DOHH2 (cell line): ENCODE measurements at regions not wholly inside any gene's neighbourhood (a gene's known extent, or its start where the extent isn't known, plus 50 kb on each side); places are given as distances from the start of the nearest gene placed in this dataset.

Source experiments
- H3F3A ChIP-seq: fragments of 200-600 bp; sonication (generic), shearing (Covaris generic); 2 replicates; pipeline ENCODE4 v1.6.0; 2016; ENCODE audit warnings: antibody characterized with exemption, mild to moderate bottlenecking; ENCODE audit not compliant: control insufficient read depth, insufficient read depth
- H3K27ac ChIP-seq: fragments of 200-600 bp; sonication (generic); 2 replicates; pipeline ENCODE4 v1.5.1; 2014; ENCODE audit warnings: low read depth, mild to moderate bottlenecking, low read length, moderate library complexity
- H3K27me3 ChIP-seq: fragments of 200-600 bp; sonication (generic); 2 replicates; pipeline ENCODE4 v1.6.1; 2014; ENCODE audit warnings: mild to moderate bottlenecking, low read length, mixed read lengths; ENCODE audit not compliant: control insufficient read depth
- H3K36me3 ChIP-seq: fragments of 200-600 bp; sonication (generic); 2 replicates; pipeline ENCODE4 v1.6.1; 2014; ENCODE audit warnings: mild to moderate bottlenecking, low read length, moderate library complexity, mixed read lengths; ENCODE audit not compliant: control insufficient read depth
- H3K4me1 ChIP-seq: fragments of 200-600 bp; sonication (generic); 2 replicates; pipeline ENCODE4 v1.6.1; 2014; ENCODE audit warnings: mild to moderate bottlenecking, low read length, mixed read lengths; ENCODE audit not compliant: control insufficient read depth
- H3K4me2 ChIP-seq: fragments of 200-600 bp; sonication (generic); 2 replicates; pipeline ENCODE4 v1.6.0; 2014; ENCODE audit warnings: mild to moderate bottlenecking, low read length, moderate library complexity
- H3K4me3 ChIP-seq: fragments of 200-600 bp; sonication (generic); 2 replicates; pipeline ENCODE4 v1.5.1; 2014; ENCODE audit warnings: mild to moderate bottlenecking, low read length, mixed read lengths
- H3K79me2 ChIP-seq: fragments of 200-600 bp; sonication (generic); 2 replicates; pipeline ENCODE4 v1.6.1; 2014; ENCODE audit warnings: mild to moderate bottlenecking, low read length, mixed read lengths; ENCODE audit not compliant: control insufficient read depth
- H3K9me2 ChIP-seq: fragments of 200-600 bp; sonication (generic); replicated peaks from 2 replicates; pipeline ENCODE4 v1.6.1; 2014; ENCODE audit warnings: mild to moderate bottlenecking, low read length, mixed read lengths; ENCODE audit not compliant: control insufficient read depth
- H3K9me3 ChIP-seq: fragments of 200-600 bp; sonication (generic); 2 replicates; pipeline ENCODE4 v1.6.1; 2014; ENCODE audit warnings: antibody characterized with exemption, low read length, mixed read lengths; ENCODE audit not compliant: control insufficient read depth, insufficient read depth
- H4K20me1 ChIP-seq: fragments of 200-600 bp; sonication (generic); 2 replicates; pipeline ENCODE4 v1.6.0; 2014; ENCODE audit warnings: low read depth, mild to moderate bottlenecking, antibody characterized with exemption, low read length, moderate library complexity; ENCODE audit not compliant: control insufficient read depth, insufficient read depth
- EZH2phosphoT487 ChIP-seq: fragments of 200-600 bp; sonication (generic); IDR thresholded peaks from 2 replicates; pipeline ENCODE4 v1.6.1; 2017; ENCODE audit warnings: borderline replicate concordance, mild to moderate bottlenecking, antibody characterized with exemption, low read length, moderate library complexity, mixed read lengths
- TF ChIP-seq, protein P1 (sequence below): fragments of 200-600 bp; sonication (generic); IDR thresholded peaks from one replicate; pipeline ENCODE4 v1.5.1; 2014; ENCODE audit warnings: antibody characterized with exemption, mild to moderate bottlenecking, low read depth, low read length; ENCODE audit not compliant: poor library complexity, severe bottlenecking

DNA sequence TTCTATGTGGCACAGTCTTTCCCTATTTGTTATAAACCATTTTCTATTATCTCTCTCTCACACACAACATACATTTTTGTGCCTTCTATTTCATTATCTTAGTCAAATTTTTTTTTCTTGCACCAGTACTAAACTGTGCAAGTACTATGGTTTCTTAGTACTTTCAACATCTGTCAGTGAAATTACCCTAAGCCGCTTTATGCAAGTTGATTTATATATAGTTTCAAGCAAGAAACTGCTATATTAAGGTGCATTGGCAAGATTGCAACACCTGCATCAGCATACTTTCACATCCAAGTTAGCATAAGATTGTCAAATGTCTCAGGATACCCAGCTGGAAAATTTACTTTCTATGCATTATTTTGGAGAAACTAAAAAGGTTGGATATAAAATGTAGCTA, 180.2 kb upstream of the FSTL5 start:
- Histone ChIP-seq H3F3A (no peaks in the 10 kb centered on the region), H3K4me2 (no peak overlapping the region), H3K9me2 (no peaks in the 10 kb centered on the region), H3K36me3 (no peaks in the 10 kb centered on the region), H3K4me1 (no peaks in the 10 kb centered on the region; the same call in 1 of the 2 replicates), H3K27me3 (no peaks in the 10 kb centered on the region), H3K79me2 (no peaks in the 10 kb centered on the region), H3K27ac (no peak overlapping the region), H3K9me3 (no peaks in the 10 kb centered on the region), H4K20me1 (no peaks in the 10 kb centered on the region), H3K4me3 (no peak overlapping the region)
- TF ChIP-seq, protein P1, sequence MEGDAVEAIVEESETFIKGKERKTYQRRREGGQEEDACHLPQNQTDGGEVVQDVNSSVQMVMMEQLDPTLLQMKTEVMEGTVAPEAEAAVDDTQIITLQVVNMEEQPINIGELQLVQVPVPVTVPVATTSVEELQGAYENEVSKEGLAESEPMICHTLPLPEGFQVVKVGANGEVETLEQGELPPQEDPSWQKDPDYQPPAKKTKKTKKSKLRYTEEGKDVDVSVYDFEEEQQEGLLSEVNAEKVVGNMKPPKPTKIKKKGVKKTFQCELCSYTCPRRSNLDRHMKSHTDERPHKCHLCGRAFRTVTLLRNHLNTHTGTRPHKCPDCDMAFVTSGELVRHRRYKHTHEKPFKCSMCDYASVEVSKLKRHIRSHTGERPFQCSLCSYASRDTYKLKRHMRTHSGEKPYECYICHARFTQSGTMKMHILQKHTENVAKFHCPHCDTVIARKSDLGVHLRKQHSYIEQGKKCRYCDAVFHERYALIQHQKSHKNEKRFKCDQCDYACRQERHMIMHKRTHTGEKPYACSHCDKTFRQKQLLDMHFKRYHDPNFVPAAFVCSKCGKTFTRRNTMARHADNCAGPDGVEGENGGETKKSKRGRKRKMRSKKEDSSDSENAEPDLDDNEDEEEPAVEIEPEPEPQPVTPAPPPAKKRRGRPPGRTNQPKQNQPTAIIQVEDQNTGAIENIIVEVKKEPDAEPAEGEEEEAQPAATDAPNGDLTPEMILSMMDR = no peak
- no peak for TF ChIP-seq EZH2phosphoT487

- Histone ChIP-seq H3K36me3 (no peaks in the 10 kb centered on the region), H3K79me2 (no peaks in the 10 kb centered on the region), H3K27ac (no peak overlapping the region), H4K20me1 (no peaks in the 10 kb centered on the region), H3K27me3 (no peaks in the 10 kb centered on the region), H3K4me3 (no peak overlapping the region), H3K4me2 (no peak overlapping the region), H3K9me2 (no peaks in the 10 kb centered on the region), H3K4me1 (no peaks in the 10 kb centered on the region), H3F3A (no peaks in the 10 kb centered on the region), H3K9me3 (no peaks in the 10 kb centered on the region)
- no peak for TF ChIP-seq EZH2phosphoT487
- TF ChIP-seq, protein P1 = no peak
Observed at GRCh38 chr4:162341533-162341932, 177.7 kb upstream of the FSTL5 start.

GRCh38 chr4:162323919-162324318, 160.1 kb upstream of the FSTL5 start:
- Histone ChIP-seq H3K27ac (no peak overlapping the region), H3K9me2 (no peaks in the 10 kb centered on the region), H3K9me3 (no peaks in the 10 kb centered on the region), H3K79me2 (no peaks in the 10 kb centered on the region), H3K27me3 (no peaks in the 10 kb centered on the region), H4K20me1 (no peaks in the 10 kb centered on the region), H3K4me2 (no peak overlapping the region), H3K36me3 (no peaks in the 10 kb centered on the region), H3K4me1 (no peaks in the 10 kb centered on the region), H3F3A (no peaks in the 10 kb centered on the region), H3K4me3 (no peak overlapping the region)
- TF ChIP-seq, protein P1 = no peak
- no peak for TF ChIP-seq EZH2phosphoT487

GRCh38 chr4:162322054-162322453, 158.3 kb upstream of the FSTL5 start:
- Histone ChIP-seq H3K9me3 (no peaks in the 10 kb centered on the region; the same call in 1 of the 2 replicates), H3F3A (no peaks in the 10 kb centered on the region), H3K79me2 (no peaks in the 10 kb centered on the region), H3K27ac (no peak overlapping the region), H3K4me1 (no peaks in the 10 kb centered on the region), H3K36me3 (no peaks in the 10 kb centered on the region), H3K4me2 (no peak overlapping the region), H3K4me3 (no peak overlapping the region), H3K9me2 (no peaks in the 10 kb centered on the region; the same call in 1 of the 2 replicates), H4K20me1 (no peaks in the 10 kb centered on the region), H3K27me3 (no peaks in the 10 kb centered on the region)
- TF ChIP-seq, protein P1 = no peak
- TF ChIP-seq EZH2phosphoT487 = no peak
